Cerebellar cortex (tissue), 1 donor: ENCODE measurements at regions not wholly inside any gene's neighbourhood (a gene's known extent, or its start where the extent isn't known, plus 50 kb on each side); places are given as distances from the start of the nearest gene placed in this dataset.

Source experiments
- DNase-seq: peaks from one replicate; pipeline ENCODE4 v3.0.0-alpha.2; 2015; ENCODE audit warnings: low spot score

- DNase-seq = no peak
Observed at GRCh38 chr1:99163671-99164070, 100.6 kb upstream of the PLPPR4 start.

- DNase-seq = no peak
Observed at GRCh38 chr1:99170516-99170915, 93.8 kb upstream of the PLPPR4 start.

- no peak for DNase-seq
Observed at GRCh38 chr1:99171184-99171813, 93.0 kb upstream of the PLPPR4 start.

- DNase-seq = no peak
Observed at GRCh38 chr1:99173282-99173681, 91.0 kb upstream of the PLPPR4 start.

GRCh38 chr1:99173900-99174299, 90.4 kb upstream of the PLPPR4 start:
- no peak for DNase-seq

- no peak for DNase-seq
Observed at GRCh38 chr1:99176753-99177152, 87.5 kb upstream of the PLPPR4 start.

- no peak for DNase-seq
Observed at GRCh38 chr1:99177465-99177864, 86.8 kb upstream of the PLPPR4 start.

GRCh38 chr1:99180343-99180808, 83.9 kb upstream of the PLPPR4 start:
- DNase-seq = peak; percentile 84

GRCh38 chr1:99180915-99181314, 83.4 kb upstream of the PLPPR4 start:
- DNase-seq = peak; percentile 46

GRCh38 chr1:99181892-99182291, 82.4 kb upstream of the PLPPR4 start:
- DNase-seq = no peak

- DNase-seq = no peak
Observed at GRCh38 chr1:99185196-99185595, 79.1 kb upstream of the PLPPR4 start.

GRCh38 chr1:99193431-99193830, 70.9 kb upstream of the PLPPR4 start:
- no peak for DNase-seq

GRCh38 chr1:99198393-99198792, 65.9 kb upstream of the PLPPR4 start:
- no peak for DNase-seq

- DNase-seq = no peak
Observed at GRCh38 chr1:99207216-99207615, 57.1 kb upstream of the PLPPR4 start.
